GM19463 (cell line): ENCODE measurements at regions not wholly inside any gene's neighbourhood (a gene's known extent, or its start where the extent isn't known, plus 50 kb on each side); places are given as distances from the start of the nearest gene placed in this dataset.

Source experiments
- ATAC-seq: cut with Tn5 transposase; IDR thresholded peaks from one replicate; pipeline ENCODE4 v1.9.1; 2021; ENCODE audit warnings: mild to moderate bottlenecking, moderate library complexity; ENCODE audit not compliant: unreplicated experiment

GRCh38 chr14:59087711-59088110, 100.8 kb upstream of the DAAM1 start:
- ATAC-seq, result no peak

DNA sequence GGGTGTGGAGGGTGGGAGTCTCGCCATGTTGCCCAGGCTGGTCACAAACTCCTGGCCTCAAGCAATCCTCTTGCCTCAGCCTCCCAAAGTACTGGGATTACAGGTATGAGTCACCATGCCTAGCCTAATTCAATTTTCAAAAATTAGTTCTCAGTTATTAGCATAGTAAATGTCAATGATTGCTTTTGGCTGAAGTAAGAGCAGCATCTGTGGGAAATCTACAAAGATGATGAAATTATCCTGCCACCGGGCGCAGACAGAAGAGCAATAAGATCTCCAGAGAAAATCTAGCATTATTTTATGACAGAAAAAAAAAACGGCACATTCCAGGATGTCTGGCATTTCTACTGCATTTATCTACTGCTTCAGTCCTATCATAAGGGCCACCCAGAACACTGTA, 97.9 kb upstream of the DAAM1 start:
- no peak for ATAC-seq

GRCh38 chr14:59091404-59091803, 97.1 kb upstream of the DAAM1 start:
- no peak for ATAC-seq

GRCh38 chr14:59091976-59092375, 96.5 kb upstream of the DAAM1 start:
- ATAC-seq, result no peak

DNA sequence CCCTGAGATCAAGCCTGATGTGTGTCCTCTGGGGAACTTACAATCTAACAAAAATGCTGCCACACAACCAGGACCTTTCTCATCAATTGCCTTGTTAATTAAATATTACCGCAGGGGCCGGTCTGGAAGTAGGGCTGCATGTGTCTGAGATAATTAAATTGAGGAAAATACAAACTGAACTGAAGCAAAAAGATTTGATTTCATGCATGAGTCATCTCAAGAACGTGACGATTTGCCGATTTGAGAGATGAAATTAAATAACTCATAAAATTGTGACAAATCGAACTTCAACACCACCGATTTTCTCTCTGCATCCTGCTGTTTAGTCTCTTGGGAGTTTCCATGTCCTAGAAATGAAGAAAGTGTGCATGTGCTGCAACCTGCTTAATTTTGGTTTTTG, 94.6 kb upstream of the DAAM1 start:
- no peak for ATAC-seq

- no peak for ATAC-seq
Observed at GRCh38 chr14:59096303-59096702, 92.2 kb upstream of the DAAM1 start.

- no peak for ATAC-seq
Observed at GRCh38 chr14:59097681-59098080, 90.8 kb upstream of the DAAM1 start.

DNA sequence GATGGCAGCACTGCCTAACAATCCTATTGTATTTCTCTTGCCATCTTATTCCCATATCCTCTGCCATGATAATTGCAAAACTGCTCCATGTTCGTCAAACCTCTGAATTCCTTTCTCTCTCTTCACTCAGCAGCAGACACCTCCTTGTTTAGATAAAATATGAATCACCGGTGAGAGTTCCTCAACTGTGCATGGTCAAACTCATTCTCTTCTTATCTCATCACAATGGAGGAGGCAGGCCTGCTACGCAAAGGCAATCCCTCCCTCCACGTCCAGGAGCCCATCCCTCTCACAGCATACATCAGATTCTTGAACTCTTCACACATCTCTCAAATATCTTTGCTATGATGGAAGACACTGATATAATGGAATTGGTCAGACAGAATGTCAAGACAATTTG, 90.1 kb upstream of the DAAM1 start:
- no peak for ATAC-seq

DNA sequence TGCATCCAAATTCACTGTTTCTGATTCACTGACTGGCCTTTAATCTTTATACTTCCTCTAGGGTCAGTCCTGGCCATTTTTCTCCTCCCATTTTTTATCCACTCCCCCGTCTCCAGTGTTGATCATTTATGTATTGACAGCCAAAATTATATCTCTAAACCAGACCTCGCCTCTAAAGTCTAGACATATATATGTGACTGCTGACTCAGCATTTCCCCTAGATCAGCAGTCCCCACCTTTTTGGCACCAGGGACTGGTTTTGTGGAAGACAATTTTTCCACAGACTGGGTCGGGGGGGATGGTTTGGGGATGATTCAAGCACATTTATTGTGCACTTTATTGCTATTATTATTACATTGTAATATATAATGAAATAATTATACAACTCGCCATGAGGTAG, 88.3 kb upstream of the DAAM1 start:
- ATAC-seq, result no peak

GRCh38 chr14:59101476-59101875, 87.0 kb upstream of the DAAM1 start:
- no peak for ATAC-seq

DNA sequence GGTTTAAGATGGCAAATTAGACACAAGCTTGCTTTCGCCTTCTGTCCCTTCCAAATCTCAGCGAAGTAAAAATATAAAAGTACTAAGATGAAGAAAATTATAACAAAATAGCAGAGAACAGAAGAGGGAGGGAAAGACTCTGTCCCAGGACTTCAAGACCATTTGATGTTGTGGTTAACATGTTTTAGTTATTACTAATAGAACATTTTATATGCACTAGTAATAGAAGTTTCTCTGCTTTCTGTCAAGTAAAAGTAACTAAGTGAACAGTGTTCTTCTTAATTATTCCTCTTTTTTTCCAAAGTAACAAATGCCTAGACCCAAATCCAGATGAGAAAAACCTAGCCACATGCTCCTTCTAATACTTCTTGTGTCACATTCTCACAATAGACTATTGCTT, 85.1 kb upstream of the DAAM1 start:
- no peak for ATAC-seq

DNA sequence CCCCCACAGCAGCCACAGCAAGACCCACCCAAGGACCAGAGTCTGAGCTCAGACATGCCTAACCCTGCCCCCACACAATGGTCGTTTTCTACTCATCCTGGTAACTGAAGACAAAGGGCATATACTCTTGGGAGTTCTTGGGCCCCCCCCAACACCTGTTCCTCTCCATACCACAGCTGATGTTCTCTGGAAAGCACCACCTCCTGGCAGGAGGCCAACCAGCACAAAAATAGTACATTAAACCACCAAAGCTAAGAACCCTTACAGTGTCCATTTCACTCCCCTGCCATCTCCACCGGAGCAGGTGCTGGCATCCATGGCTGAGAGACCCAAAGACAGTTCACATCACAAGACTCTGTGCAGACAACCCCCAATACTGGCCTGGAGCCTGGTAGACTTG, 80.6 kb upstream of the DAAM1 start:
- ATAC-seq, result no peak

- ATAC-seq, result peak; percentile 78
Observed at GRCh38 chr14:59116984-59117415, 71.5 kb upstream of the DAAM1 start.

DNA sequence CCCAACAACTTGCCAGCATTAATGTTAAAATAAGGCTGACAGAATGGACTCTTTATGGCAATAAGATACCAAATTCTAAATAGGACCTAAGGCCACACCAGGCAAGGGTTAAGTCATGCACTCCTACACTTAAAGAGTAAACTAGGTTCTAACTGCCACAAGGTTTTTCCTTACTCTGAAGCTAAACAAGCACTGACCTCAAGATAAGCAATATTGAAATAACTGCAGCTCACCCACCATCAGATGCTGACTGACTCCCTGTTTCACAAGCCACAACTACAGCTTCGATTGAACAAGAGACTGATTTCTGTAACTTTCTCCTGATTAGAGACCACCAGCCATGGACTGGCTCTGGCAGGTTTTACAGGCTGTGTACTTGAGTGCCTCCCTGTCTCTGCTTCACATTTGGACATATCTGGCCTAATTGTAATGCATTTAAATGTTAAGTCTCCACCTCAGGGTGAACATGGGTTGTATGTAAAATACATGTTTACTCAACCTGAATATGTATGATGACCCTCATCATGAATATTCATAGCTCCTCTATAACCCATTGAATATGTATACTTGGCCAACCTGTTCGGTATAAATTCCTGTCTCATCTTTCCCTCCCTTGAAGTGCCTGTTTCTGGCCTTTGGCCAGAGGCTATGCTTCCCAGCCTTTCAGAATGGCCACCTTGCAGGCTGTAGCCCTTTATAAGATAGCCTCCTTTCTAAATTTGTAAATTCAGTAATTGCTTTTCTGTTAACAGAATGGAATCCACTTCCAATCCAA, 70.5 kb upstream of the DAAM1 start:
- no peak for ATAC-seq

GRCh38 chr14:59120921-59121320, 67.5 kb upstream of the DAAM1 start:
- no peak for ATAC-seq

- no peak for ATAC-seq
Observed at GRCh38 chr14:59123531-59123930, 64.9 kb upstream of the DAAM1 start.

- ATAC-seq, result no peak
Observed at GRCh38 chr14:59123975-59124374, 64.5 kb upstream of the DAAM1 start.

- ATAC-seq, result no peak
Observed at GRCh38 chr14:59125156-59125555, 63.3 kb upstream of the DAAM1 start.

DNA sequence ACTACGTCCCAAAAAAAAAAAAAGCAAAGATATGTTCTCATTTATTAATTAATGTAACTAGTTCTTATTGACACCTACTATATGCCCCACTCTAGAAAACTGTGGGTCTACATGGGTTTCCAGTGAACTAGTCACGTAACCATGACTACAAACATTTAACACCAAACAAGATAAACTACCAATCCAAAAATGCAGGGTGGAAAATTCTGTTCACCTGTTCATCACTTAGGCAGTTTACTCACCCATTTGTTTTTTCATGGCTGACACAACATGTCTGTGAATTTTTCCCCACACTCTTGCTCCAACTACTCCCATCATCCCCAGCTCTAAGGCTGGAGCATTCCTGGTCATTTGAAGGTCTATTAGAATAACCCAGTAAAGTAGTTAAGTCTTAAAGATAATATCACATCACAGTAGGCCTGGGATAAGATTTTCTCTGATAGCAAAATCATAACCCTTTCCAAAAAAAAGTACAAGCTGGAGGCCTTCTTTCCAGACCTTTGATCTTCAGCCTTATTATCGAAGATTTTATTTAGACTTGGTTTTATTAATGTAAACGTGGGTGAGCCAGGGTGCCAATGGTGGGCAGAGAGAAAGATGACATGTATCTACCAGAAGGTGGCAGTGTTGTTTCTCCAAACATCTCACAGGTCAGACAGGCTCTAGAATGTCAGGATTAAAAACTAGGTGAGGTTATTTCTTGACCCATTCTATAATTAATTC, 61.6 kb upstream of the DAAM1 start:
- ATAC-seq, result peak; percentile 77

DNA sequence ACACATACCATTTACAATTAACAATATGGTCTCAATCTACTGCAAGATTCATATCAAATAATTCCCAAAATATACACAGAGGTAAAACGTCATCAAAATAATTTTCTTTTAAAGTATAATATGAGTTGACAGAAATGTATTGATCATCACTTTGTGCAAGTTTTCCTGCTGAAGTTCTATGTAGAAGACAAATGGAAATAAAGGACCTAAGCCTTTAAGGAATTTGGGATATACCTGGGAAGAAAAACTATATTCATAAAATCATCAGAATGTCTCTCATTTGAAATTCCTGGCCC, 61.1 kb upstream of the DAAM1 start:
- ATAC-seq, result no peak

- no peak for ATAC-seq
Observed at GRCh38 chr14:59130462-59130861, 58.0 kb upstream of the DAAM1 start.

DNA sequence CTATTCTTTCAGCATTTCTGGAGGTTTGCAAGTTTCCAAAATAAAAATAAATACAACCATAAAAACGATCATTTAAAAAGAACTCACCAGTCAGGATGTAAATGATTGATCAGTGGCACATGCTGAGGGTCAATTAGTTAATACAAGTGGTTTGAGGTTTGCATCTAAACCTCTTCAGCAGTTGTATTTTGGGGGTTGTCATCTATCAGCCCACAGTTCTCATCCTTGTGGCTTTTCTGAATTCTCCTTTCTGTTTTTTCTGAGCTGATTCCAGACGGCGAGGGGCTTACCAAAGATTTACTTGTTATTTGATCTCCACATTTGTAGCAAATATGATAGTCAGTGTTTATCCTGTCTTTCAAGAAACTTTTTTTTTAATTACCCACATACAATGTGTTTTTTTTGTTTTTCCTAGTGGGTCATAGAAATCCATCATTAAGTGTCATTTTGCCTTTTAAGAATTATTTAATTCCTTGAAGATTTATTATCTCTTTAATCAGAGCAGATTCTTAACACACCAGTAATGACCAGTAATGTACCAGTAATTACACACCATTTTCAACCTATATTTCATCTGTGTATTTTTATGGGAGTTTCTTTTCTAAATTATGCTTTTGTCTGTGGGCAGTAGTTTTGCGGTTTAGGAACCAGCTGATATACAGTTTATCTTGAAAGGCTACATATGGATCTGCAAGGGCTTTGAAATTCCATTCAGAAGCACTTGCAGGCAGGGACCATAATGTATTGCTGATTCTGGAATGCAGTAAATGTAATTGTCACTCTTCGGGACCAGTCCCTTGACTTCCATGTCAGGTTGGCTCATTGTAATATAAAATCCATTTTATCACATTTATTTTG, 56.3 kb upstream of the DAAM1 start:
- ATAC-seq, result no peak
